ENCODE measurements at regions not wholly inside any gene's neighbourhood (a gene's known extent, or its start where the extent isn't known, plus 50 kb on each side); places are given as distances from the start of the nearest gene placed in this dataset.

DNA sequence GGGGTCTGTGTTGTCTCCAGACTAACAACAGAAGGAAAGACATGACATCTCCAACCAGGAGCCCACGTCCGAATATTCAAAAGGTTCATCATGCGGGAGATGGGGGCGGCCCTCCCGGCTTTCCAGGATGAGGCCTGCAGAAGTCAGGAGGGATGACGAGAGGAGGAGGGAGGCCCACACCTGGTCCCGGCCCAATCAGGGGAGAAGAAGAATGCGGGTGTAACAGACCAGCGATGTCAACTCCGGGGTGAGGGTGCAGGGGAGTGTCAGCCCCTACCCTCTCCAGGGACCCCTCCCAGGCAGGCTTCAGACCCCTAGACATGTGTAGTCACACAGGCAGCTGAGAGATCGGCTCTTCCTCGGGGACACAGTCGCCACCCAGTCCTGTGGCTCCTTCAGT is 275.3 kb upstream of the ZNF507 start:
- H3K23ac ChIP-seq (ENCODE audit: insufficient read length) = no peak overlapping the region
- H2BK120ac ChIP-seq (replicated peaks; ENCODE audit: low read depth, low read length) = no peak overlapping the region
- no peak overlapping the region for H4K91ac ChIP-seq (replicated peaks; ENCODE audit: insufficient read length, low read length)
- TF ChIP-seq CTBP2 (IDR thresholded peaks at IDR 0.05; ENCODE audit: borderline replicate concordance, insufficient read depth, insufficient read length, low read length) (no peak), RXRA (IDR thresholded peaks at IDR 0.05; ENCODE audit: insufficient read depth, low read depth, low read length) (no peak), CBX5 (IDR thresholded peaks at IDR 0.05; ENCODE audit: low read depth, low read length) (no peak), TCF12 (IDR thresholded peaks at IDR 0.05; ENCODE audit: low read depth, low read length) (no peak), SIN3A (conservative IDR thresholded peaks at IDR 0.05 in 1 of 2, IDR thresholded peaks at IDR 0.05 in 1 of 2; ENCODE audit: low read depth in 1 of 2, low read length in 2 of 2) (no peak), KDM1A (IDR thresholded peaks at IDR 0.05; ENCODE audit: borderline replicate concordance, low read length) (no peak), TEAD4 (IDR thresholded peaks at IDR 0.05; ENCODE audit: low read depth, low read length) (no peak), GTF2F1 (IDR thresholded peaks at IDR 0.05; ENCODE audit: borderline replicate concordance, low read depth, low read length) (no peak)
- TF ChIP-seq, protein P1, sequence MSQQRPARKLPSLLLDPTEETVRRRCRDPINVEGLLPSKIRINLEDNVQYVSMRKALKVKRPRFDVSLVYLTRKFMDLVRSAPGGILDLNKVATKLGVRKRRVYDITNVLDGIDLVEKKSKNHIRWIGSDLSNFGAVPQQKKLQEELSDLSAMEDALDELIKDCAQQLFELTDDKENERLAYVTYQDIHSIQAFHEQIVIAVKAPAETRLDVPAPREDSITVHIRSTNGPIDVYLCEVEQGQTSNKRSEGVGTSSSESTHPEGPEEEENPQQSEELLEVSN (IDR thresholded peaks at IDR 0.05) = no peak
- H3K36me3 ChIP-seq (ENCODE audit: control insufficient read depth in 2 of 4, insufficient read depth in 4 of 4, low read length in 3 of 4) = no peaks in the 10 kb centered on the region
- no peak overlapping the region for H3K4me2 ChIP-seq (ENCODE audit: insufficient read depth in 1 of 2, low read depth in 2 of 2, low read length in 2 of 2)
- no peak overlapping the region for H2AK5ac ChIP-seq (ENCODE audit: low read depth, low read length)
- FAIRE-seq (no peak), DNase-seq (ENCODE audit: low read depth in 1 of 2, low spot score in 2 of 2) (no peak)
- ChIA-PET POLR2A (ENCODE audit: partially characterized antibody) (no interaction called here), CTCF (ENCODE audit: partially characterized antibody) (interaction anchor here (1.4 to 1.7 kb wide), 3 partner anchors 8 to 154 kb away, joined by 3 to 5 read pairs (median 4); no protein-coding TSS in a partner anchor)
- no peak overlapping the region for H4K5ac ChIP-seq (ENCODE audit: insufficient read length, low read depth, low read length)
- no peak overlapping the region for H2BK12ac ChIP-seq (ENCODE audit: low read depth, low read length)
- 79% methylated on average over 11 of the region's 13 CpGs; no CpG with 5 or more reads in 1 of the 2 experiments for WGBS, 2 experiments (ENCODE audit: extremely low coverage in 1 of 2, insufficient coverage in 1 of 2, insufficient read length in 1 of 2, insufficient replicate concordance in 2 of 2, low coverage in 1 of 2, low lambda C conversion rate in 2 of 2, missing lambda C conversion rate in 1 of 2)
- no peak overlapping the region for H3K27ac ChIP-seq (ENCODE audit: low read depth, low read length)
- no peak overlapping the region for H2AFZ ChIP-seq (ENCODE audit: low read length)
- H2BK20ac ChIP-seq (ENCODE audit: low read length) = no peak overlapping the region
- H2BK15ac ChIP-seq (ENCODE audit: low read length) = no peak overlapping the region
- no peak overlapping the region for H2BK5ac ChIP-seq (ENCODE audit: low read depth, low read length)
- no peaks in the 10 kb centered on the region for H3K79me2 ChIP-seq (ENCODE audit: control insufficient read depth in 1 of 2, insufficient read depth in 2 of 2, low read length in 2 of 2)
- H3K23me2 ChIP-seq (ENCODE audit: low read depth, low read length) = no peaks in the 10 kb centered on the region
- no peak overlapping the region for H3K14ac ChIP-seq (ENCODE audit: insufficient read length)
- H3K18ac ChIP-seq (ENCODE audit: extremely low read depth, low read length) = no peak overlapping the region
- H3K27me3 ChIP-seq (replicated peaks in 1 of 4; ENCODE audit: control insufficient read depth in 3 of 4, extremely low read depth in 1 of 4, insufficient read depth in 3 of 4, low read length in 3 of 4) = no peaks in the 10 kb centered on the region
- no peaks in the 10 kb centered on the region for H3K9me3 ChIP-seq (ENCODE audit: insufficient read depth in 2 of 2, low read depth in 1 of 2, low read length in 1 of 2)
- no peak overlapping the region for H3K4me3 ChIP-seq (ENCODE audit: extremely low read depth in 1 of 4, insufficient read depth in 2 of 4, low read depth in 3 of 4, low read length in 4 of 4)
- H3K79me1 ChIP-seq (ENCODE audit: low read depth, low read length) = no peaks in the 10 kb centered on the region
- H3K4ac ChIP-seq (replicated peaks; ENCODE audit: insufficient read length, low read depth, low read length) = no peak overlapping the region
- no peaks in the 10 kb centered on the region for H4K20me1 ChIP-seq (replicated peaks in 1 of 2; ENCODE audit: control insufficient read depth in 1 of 2, insufficient read depth in 2 of 2, low read length in 2 of 2)
- no peak overlapping the region for H4K8ac ChIP-seq (ENCODE audit: extremely low read depth, insufficient read depth, low read length)
- no peak overlapping the region for H3K56ac ChIP-seq (replicated peaks; ENCODE audit: insufficient read length, low read depth, low read length)
- no peaks in the 10 kb centered on the region for H3K4me1 ChIP-seq (replicated peaks in 1 of 4; ENCODE audit: control insufficient read depth in 3 of 4, insufficient read depth in 4 of 4, low read length in 3 of 4)
- H3K9ac ChIP-seq (replicated peaks in 1 of 4; ENCODE audit: extremely low read depth in 1 of 4, low read depth in 3 of 4, low read length in 3 of 4) = no peak overlapping the region
